ENCODE measurements at regions not wholly inside any gene's neighbourhood (a gene's known extent, or its start where the extent isn't known, plus 50 kb on each side); places are given as distances from the start of the nearest gene placed in this dataset.

DNA sequence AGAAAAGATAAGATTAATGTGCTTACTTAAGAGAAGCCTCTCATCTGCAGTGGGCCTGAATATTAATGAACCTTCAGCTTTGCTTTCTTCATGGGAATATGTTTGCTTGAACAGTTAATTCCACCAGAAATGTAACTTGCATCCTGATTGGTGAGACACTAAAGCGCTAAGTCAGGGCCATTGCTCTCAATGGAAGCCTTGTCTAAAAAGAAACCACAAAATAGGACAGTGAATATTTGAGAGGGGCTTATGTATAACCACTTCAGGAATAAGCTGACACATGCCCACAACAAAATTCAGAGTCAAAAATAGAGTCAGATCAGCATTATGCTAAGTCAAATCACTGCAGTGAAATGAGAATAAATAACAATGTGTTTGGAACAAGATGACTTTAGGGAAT lies 1125.8 kb downstream of the STIM2 start:
- H3K27me3 Mint-ChIP-seq (ENCODE audit: insufficient read depth, low read depth, poor library complexity): no peaks in the 10 kb centered on the region
- Histone ChIP-seq H3K4me1 (ENCODE audit: insufficient read depth) (no peaks in the 10 kb centered on the region), H3K79me2 (replicated peaks; ENCODE audit: insufficient read depth) (no peaks in the 10 kb centered on the region), H4K20me1 (replicated peaks; ENCODE audit: insufficient read depth) (no peaks in the 10 kb centered on the region), H3K27ac (ENCODE audit: low read depth) (no peak overlapping the region), H3K27me3 (ENCODE audit: insufficient read depth) (no peaks in the 10 kb centered on the region), H3K36me3 (ENCODE audit: insufficient read depth) (no peaks in the 10 kb centered on the region), H3K4me2 (no peak overlapping the region), H3F3A (replicated peaks; ENCODE audit: low read depth) (no peaks in the 10 kb centered on the region), H3K9me2 (ENCODE audit: insufficient read depth) (no peaks in the 10 kb centered on the region), H2AFZ (no peak overlapping the region), H3K4me3 (no peak overlapping the region)
- H3K9me3 Mint-ChIP-seq: no peaks in the 10 kb centered on the region
- peaks cover 4% of the 10 kb centered on the region; the same call in 2 of the 3 replicates for H3K4me1 Mint-ChIP-seq
- no peaks in the 10 kb centered on the region for H3K36me3 Mint-ChIP-seq (ENCODE audit: low read depth)
- no peak overlapping the region for H3K4me3 Mint-ChIP-seq
- TF ChIP-seq, protein P1, sequence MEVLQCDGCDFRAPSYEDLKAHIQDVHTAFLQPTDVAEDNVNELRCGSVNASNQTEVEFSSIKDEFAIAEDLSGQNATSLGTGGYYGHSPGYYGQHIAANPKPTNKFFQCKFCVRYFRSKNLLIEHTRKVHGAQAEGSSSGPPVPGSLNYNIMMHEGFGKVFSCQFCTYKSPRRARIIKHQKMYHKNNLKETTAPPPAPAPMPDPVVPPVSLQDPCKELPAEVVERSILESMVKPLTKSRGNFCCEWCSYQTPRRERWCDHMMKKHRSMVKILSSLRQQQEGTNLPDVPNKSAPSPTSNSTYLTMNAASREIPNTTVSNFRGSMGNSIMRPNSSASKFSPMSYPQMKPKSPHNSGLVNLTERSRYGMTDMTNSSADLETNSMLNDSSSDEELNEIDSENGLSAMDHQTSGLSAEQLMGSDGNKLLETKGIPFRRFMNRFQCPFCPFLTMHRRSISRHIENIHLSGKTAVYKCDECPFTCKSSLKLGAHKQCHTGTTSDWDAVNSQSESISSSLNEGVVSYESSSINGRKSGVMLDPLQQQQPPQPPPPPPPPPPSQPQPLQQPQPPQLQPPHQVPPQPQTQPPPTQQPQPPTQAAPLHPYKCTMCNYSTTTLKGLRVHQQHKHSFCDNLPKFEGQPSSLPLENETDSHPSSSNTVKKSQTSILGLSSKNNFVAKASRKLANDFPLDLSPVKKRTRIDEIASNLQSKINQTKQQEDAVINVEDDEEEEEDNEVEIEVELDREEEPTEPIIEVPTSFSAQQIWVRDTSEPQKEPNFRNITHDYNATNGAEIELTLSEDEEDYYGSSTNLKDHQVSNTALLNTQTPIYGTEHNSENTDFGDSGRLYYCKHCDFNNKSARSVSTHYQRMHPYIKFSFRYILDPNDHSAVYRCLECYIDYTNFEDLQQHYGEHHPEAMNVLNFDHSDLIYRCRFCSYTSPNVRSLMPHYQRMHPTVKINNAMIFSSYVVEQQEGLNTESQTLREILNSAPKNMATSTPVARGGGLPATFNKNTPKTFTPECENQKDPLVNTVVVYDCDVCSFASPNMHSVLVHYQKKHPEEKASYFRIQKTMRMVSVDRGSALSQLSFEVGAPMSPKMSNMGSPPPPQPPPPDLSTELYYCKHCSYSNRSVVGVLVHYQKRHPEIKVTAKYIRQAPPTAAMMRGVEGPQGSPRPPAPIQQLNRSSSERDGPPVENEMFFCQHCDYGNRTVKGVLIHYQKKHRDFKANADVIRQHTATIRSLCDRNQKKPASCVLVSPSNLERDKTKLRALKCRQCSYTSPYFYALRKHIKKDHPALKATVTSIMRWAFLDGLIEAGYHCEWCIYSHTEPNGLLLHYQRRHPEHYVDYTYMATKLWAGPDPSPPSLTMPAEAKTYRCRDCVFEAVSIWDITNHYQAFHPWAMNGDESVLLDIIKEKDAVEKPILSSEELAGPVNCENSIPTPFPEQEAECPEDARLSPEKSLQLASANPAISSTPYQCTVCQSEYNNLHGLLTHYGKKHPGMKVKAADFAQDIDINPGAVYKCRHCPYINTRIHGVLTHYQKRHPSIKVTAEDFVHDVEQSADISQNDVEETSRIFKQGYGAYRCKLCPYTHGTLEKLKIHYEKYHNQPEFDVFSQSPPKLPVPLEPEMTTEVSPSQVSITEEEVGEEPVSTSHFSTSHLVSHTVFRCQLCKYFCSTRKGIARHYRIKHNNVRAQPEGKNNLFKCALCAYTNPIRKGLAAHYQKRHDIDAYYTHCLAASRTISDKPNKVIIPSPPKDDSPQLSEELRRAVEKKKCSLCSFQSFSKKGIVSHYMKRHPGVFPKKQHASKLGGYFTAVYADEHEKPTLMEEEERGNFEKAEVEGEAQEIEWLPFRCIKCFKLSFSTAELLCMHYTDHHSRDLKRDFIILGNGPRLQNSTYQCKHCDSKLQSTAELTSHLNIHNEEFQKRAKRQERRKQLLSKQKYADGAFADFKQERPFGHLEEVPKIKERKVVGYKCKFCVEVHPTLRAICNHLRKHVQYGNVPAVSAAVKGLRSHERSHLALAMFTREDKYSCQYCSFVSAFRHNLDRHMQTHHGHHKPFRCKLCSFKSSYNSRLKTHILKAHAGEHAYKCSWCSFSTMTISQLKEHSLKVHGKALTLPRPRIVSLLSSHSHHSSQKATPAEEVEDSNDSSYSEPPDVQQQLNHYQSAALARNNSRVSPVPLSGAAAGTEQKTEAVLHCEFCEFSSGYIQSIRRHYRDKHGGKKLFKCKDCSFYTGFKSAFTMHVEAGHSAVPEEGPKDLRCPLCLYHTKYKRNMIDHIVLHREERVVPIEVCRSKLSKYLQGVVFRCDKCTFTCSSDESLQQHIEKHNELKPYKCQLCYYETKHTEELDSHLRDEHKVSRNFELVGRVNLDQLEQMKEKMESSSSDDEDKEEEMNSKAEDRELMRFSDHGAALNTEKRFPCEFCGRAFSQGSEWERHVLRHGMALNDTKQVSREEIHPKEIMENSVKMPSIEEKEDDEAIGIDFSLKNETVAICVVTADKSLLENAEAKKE (CRISPR knock-in tag; IDR thresholded peaks at IDR 0.05): no peak
- no peak for ATAC-seq
- peak overlapping the region; percentile 43; the same call in 1 of the 2 replicates for H3K27ac Mint-ChIP-seq
- no peak for DNase-seq (ENCODE audit: low spot score)

DNA sequence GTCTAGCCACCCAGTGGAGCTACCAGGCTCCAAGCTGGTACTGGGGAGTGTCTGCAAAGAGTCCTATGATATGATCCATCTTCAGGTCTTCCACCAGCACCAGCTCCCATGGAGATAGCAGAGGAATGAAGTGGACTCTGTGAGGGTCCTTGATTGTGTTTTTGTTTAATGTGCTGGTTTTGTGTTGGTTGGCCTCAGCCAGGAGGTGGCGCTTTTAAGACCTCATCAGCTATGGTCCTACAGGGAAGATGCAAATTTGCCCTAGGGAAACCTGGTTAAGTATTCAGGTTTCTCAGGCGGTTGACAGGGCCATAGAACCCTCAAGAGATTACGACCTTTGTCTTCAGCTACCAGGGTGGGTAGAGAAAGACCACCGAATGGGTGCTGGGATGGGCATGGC lies 1141.1 kb downstream of the STIM2 start:
- no peaks in the 10 kb centered on the region for H3K27me3 Mint-ChIP-seq (ENCODE audit: insufficient read depth, low read depth, poor library complexity)
- H3K4me1 Mint-ChIP-seq: no peaks in the 10 kb centered on the region; the same call in 2 of the 3 replicates
- no peak for TF ChIP-seq STAT1 (IDR thresholded peaks at IDR 0.05; ENCODE audit: unreplicated experiment)
- TF ChIP-seq, protein P2, sequence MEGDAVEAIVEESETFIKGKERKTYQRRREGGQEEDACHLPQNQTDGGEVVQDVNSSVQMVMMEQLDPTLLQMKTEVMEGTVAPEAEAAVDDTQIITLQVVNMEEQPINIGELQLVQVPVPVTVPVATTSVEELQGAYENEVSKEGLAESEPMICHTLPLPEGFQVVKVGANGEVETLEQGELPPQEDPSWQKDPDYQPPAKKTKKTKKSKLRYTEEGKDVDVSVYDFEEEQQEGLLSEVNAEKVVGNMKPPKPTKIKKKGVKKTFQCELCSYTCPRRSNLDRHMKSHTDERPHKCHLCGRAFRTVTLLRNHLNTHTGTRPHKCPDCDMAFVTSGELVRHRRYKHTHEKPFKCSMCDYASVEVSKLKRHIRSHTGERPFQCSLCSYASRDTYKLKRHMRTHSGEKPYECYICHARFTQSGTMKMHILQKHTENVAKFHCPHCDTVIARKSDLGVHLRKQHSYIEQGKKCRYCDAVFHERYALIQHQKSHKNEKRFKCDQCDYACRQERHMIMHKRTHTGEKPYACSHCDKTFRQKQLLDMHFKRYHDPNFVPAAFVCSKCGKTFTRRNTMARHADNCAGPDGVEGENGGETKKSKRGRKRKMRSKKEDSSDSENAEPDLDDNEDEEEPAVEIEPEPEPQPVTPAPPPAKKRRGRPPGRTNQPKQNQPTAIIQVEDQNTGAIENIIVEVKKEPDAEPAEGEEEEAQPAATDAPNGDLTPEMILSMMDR (conservative IDR thresholded peaks at IDR 0.05; ENCODE audit: low read depth in 2 of 2): peak; percentile 42 to 49
- TF ChIP-seq, protein P1 (CRISPR knock-in tag; IDR thresholded peaks at IDR 0.05): no peak
- TF ChIP-seq EZH2 (IDR thresholded peaks at IDR 0.05; ENCODE audit: low read depth, unreplicated experiment): no peak
- peaks cover 6% of the 10 kb centered on the region; the same call in 1 of the 2 replicates for H3K9me2 ChIP-seq (ENCODE audit: insufficient read depth)
- no peaks in the 10 kb centered on the region for H3F3A ChIP-seq (replicated peaks; ENCODE audit: low read depth)
- no peak overlapping the region; the same call in 1 of the 2 replicates for H2AFZ ChIP-seq
- no peaks in the 10 kb centered on the region for H3K36me3 Mint-ChIP-seq (ENCODE audit: low read depth)
- ATAC-seq: no peak
- H3K36me3 ChIP-seq (ENCODE audit: insufficient read depth): no peaks in the 10 kb centered on the region
- H3K27ac Mint-ChIP-seq: no peak overlapping the region
- no peak overlapping the region for H3K4me3 ChIP-seq
- no peak overlapping the region for H3K27ac ChIP-seq (ENCODE audit: low read depth)
- no peaks in the 10 kb centered on the region for H3K79me2 ChIP-seq (replicated peaks; ENCODE audit: insufficient read depth)
- no peaks in the 10 kb centered on the region for H3K9me3 Mint-ChIP-seq
- no peaks in the 10 kb centered on the region for H3K27me3 ChIP-seq (ENCODE audit: insufficient read depth)
- no peaks in the 10 kb centered on the region for H3K4me1 ChIP-seq (ENCODE audit: insufficient read depth)
- H4K20me1 ChIP-seq (replicated peaks; ENCODE audit: insufficient read depth): no peaks in the 10 kb centered on the region
- H3K4me2 ChIP-seq: no peak overlapping the region
- DNase-seq (ENCODE audit: low spot score): peak; percentile 26
- no peak overlapping the region for H3K4me3 Mint-ChIP-seq
